Endothelial cell of umbilical vein (primary cell): ENCODE measurements at regions not wholly inside any gene's neighbourhood (a gene's known extent, or its start where the extent isn't known, plus 50 kb on each side); places are given as distances from the start of the nearest gene placed in this dataset.
A peak's percentile ranks its signal among the peaks of the same experiment; 100 is the strongest.

Experiments
- BruUV-seq: library from RNA; stranded (reverse); fragments of 400-500 nt; replicated peaks from 2 replicates; lab custom pipeline; 2021; lab: Mats Ljungman, UMichigan
- CTCF ChIA-PET: fragments of 300-600, 350-600 bp; sonication (Branson Sonifier 250); formaldehyde crosslinking; loops from one replicate; lab custom pipeline; 2021; ENCODE audit warnings: antibody characterized with exemption, inconsistent platforms; lab: Charles Lee
- POLR2A ChIA-PET: fragments of 300-600, 350-600 bp; sonication (Branson Sonifier 250); formaldehyde crosslinking; loops from one replicate; lab custom pipeline; 2021; ENCODE audit warnings: antibody characterized with exemption, inconsistent platforms; lab: Charles Lee
- DNase-seq: peaks from one replicate; pipeline ENCODE4 v3.0.0-alpha.2; 2011; ENCODE audit warnings: low read depth, low spot score
- FAIRE-seq: peaks from 2 replicates; lab custom pipeline; 2011; peaks lifted over from hg19 to GRCh38; lab: Jason Lieb, UNC
- H2AFZ ChIP-seq: 2 replicates; pipeline ENCODE4 v1.6.0; 2012; ENCODE audit warnings: low read depth, low read length, control low read depth, inconsistent platforms
- H3K27ac ChIP-seq: 2 replicates; pipeline ENCODE4 v1.5.1; 2011; ENCODE audit warnings: low read depth, mild to moderate bottlenecking, control low read depth, low read length, moderate library complexity; ENCODE audit not compliant: insufficient read depth
- H3K27me3 ChIP-seq, 2 experiments: 2 replicates each; pipeline versions ENCODE4 v1.6.0 to v1.6.1; 2011; ENCODE audit warnings: low read length in 2 of 2, mixed read lengths in 1 of 2; ENCODE audit not compliant: control insufficient read depth in 2 of 2, insufficient read depth in 2 of 2
- H3K36me3 ChIP-seq, 2 experiments: 2 replicates in 1 of 2; 3 replicates in 1 of 2; pipeline ENCODE4 v1.5.1; 2011; ENCODE audit warnings: low read length in 2 of 2, mild to moderate bottlenecking in 1 of 2, moderate library complexity in 1 of 2; ENCODE audit not compliant: control insufficient read depth in 2 of 2, insufficient read depth in 2 of 2; ENCODE audit errors: extremely low read depth in 1 of 2
- H3K4me1 ChIP-seq: 3 replicates; pipeline ENCODE4 v1.5.1; 2011; ENCODE audit warnings: mild to moderate bottlenecking, low read length; ENCODE audit not compliant: control insufficient read depth, insufficient read depth; ENCODE audit errors: extremely low read depth
- H3K4me2 ChIP-seq: 2 replicates; pipeline ENCODE4 v1.6.1; 2011; ENCODE audit warnings: low read length, control low read depth, mixed read lengths; ENCODE audit not compliant: insufficient read depth
- H3K4me3 ChIP-seq, 3 experiments: fragments of 200-600 bp in 1 of 3; sonication (generic), shearing (Covaris generic) in 1 of 3; replicated peaks in 1 of 3; 2 replicates each; pipeline ENCODE4 v1.5.1; 2011 to 2016; ENCODE audit warnings: control low read depth in 3 of 3, low read length in 3 of 3, mild to moderate bottlenecking in 2 of 3, inconsistent platforms in 1 of 3, low read depth in 1 of 3, moderate library complexity in 1 of 3; ENCODE audit not compliant: insufficient read depth in 1 of 3
- H3K79me2 ChIP-seq: 2 replicates; pipeline ENCODE4 v1.6.0; 2012; ENCODE audit warnings: low read length, inconsistent platforms; ENCODE audit not compliant: control insufficient read depth, insufficient read depth
- H3K9ac ChIP-seq: replicated peaks from 2 replicates; pipeline ENCODE3; 2011; ENCODE audit warnings: low read length, control low read depth; ENCODE audit not compliant: insufficient read depth; ENCODE audit errors: extremely low read depth
- H3K9me1 ChIP-seq: replicated peaks from 3 replicates; pipeline ENCODE4 v1.6.0; 2011; ENCODE audit warnings: mild to moderate bottlenecking, low read length; ENCODE audit not compliant: control insufficient read depth, insufficient read depth; ENCODE audit errors: extremely low read depth
- H3K9me3 ChIP-seq: replicated peaks from 2 replicates; pipeline ENCODE4 v1.5.1; 2012; ENCODE audit warnings: low read length, inconsistent platforms; ENCODE audit not compliant: control insufficient read depth, insufficient read depth
- H4K20me1 ChIP-seq: replicated peaks from 2 replicates; pipeline ENCODE3; 2011; ENCODE audit warnings: mild to moderate bottlenecking, low read length; ENCODE audit not compliant: control insufficient read depth, insufficient read depth; ENCODE audit errors: extremely low read depth
- EZH2 ChIP-seq: IDR thresholded peaks from 2 replicates; pipeline ENCODE4 v1.6.1; 2012; ENCODE audit warnings: borderline replicate concordance, low read depth, mild to moderate bottlenecking, moderate library complexity, low read length, inconsistent platforms; ENCODE audit not compliant: severe bottlenecking
- FOS ChIP-seq: IDR thresholded peaks from 2 replicates; pipeline ENCODE4 v1.6.1; 2011; ENCODE audit warnings: mild to moderate bottlenecking, low read length, moderate library complexity, borderline replicate concordance; ENCODE audit not compliant: insufficient read depth
- GATA2 ChIP-seq: IDR thresholded peaks from 2 replicates; pipeline ENCODE4 v1.7.0; 2011; ENCODE audit warnings: low read depth, mild to moderate bottlenecking, moderate library complexity, mixed read lengths, low read length; ENCODE audit not compliant: insufficient read length, insufficient read depth
- JUN ChIP-seq: IDR thresholded peaks from 2 replicates; pipeline ENCODE4 v1.6.1; 2011; ENCODE audit warnings: borderline replicate concordance, low read depth; ENCODE audit not compliant: insufficient read length, insufficient read depth
- MYC ChIP-seq: IDR thresholded peaks from one replicate; pipeline ENCODE4 v1.6.1; 2011; ENCODE audit warnings: mild to moderate bottlenecking, low read depth, low read length
- POLR2A ChIP-seq: IDR thresholded peaks from 2 replicates; pipeline ENCODE4 v1.6.1; 2012; ENCODE audit warnings: low read depth, mild to moderate bottlenecking, control low read depth, low read length
- POLR2AphosphoS5 ChIP-seq: IDR thresholded peaks from 2 replicates; pipeline ENCODE4 v1.6.1; 2012; ENCODE audit warnings: low read depth, mild to moderate bottlenecking, control low read depth, low read length, moderate library complexity; ENCODE audit not compliant: insufficient read depth
- dilution Hi-C: fragments of 300-500 bp; cut with MboI; formaldehyde crosslinking; loops from one replicate; pipeline ENCODE4 v1.15.0; 2019; ENCODE audit warnings: low sequenced_read_pairs; ENCODE audit not compliant: extremely low pct_ligation_motif_present
- intact Hi-C: fragments of 100-400 bp; cut with micrococcal nuclease; formaldehyde crosslinking; loops from one replicate; pipeline ENCODE4 v1.10.0; 2022
- TF ChIP-seq, protein P1 (sequence below): IDR thresholded peaks from 2 replicates; pipeline ENCODE4 v1.6.1; 2011; ENCODE audit not compliant: insufficient read depth, insufficient read length
- TF ChIP-seq, protein P2 (sequence below), 2 donors: IDR thresholded peaks; 1 replicate in 1 of 2; 2 replicates in 1 of 2; pipeline ENCODE4 v1.5.1; 2011; ENCODE audit warnings: low read length in 2 of 2, mild to moderate bottlenecking in 2 of 2, moderate library complexity in 2 of 2, control low read depth in 1 of 2, inconsistent platforms in 1 of 2, low read depth in 1 of 2; ENCODE audit not compliant: insufficient read depth in 1 of 2; ENCODE audit errors: extremely low read depth in 1 of 2

DNA sequence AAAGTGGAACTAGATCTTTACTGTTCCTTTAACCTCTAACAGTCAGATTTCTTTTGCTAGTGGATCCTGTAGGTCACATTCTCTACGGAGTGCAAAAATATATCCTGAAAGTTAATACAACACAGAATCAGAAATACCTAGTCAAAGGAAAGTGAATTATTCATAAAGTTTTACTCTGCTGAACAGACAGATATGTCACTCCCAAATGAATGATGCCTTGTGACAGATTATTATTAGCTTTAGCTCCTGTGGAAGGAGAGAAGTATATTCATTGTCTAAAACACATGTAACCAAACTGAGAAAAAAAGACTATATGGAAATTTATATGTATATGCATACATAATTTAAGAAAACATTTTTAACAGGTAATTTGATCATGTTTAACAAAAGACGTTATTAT, 1497.2 kb upstream of the RAG2 start:
- Histone ChIP-seq H3K36me3 (no peaks in the 10 kb centered on the region), H3K9me1 (no peaks in the 10 kb centered on the region), H4K20me1 (no peaks in the 10 kb centered on the region), H3K27me3 (no peaks in the 10 kb centered on the region), H3K4me1 (no peaks in the 10 kb centered on the region), H3K4me3 (no peak overlapping the region), H2AFZ (no peak overlapping the region), H3K27ac (no peak overlapping the region), H3K9ac (no peak overlapping the region), H3K9me3 (no peaks in the 10 kb centered on the region), H3K4me2 (no peak overlapping the region), H3K79me2 (no peaks in the 10 kb centered on the region)
- ChIA-PET POLR2A (no interaction called here), CTCF (no interaction called here)
- DNase-seq (no peak), FAIRE-seq (peak; percentile 24)
- intact Hi-C loops (no loop called here), dilution Hi-C loops (no loop called here)
- no peak for TF ChIP-seq EZH2
- TF ChIP-seq MYC: no peak
- TF ChIP-seq FOS: no peak
- no peak for TF ChIP-seq GATA2
- TF ChIP-seq, protein P1, sequence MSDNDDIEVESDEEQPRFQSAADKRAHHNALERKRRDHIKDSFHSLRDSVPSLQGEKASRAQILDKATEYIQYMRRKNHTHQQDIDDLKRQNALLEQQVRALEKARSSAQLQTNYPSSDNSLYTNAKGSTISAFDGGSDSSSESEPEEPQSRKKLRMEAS: no peak
- TF ChIP-seq POLR2AphosphoS5: no peak
- no peak for TF ChIP-seq POLR2A
- no peak for TF ChIP-seq JUN
- TF ChIP-seq, protein P2, sequence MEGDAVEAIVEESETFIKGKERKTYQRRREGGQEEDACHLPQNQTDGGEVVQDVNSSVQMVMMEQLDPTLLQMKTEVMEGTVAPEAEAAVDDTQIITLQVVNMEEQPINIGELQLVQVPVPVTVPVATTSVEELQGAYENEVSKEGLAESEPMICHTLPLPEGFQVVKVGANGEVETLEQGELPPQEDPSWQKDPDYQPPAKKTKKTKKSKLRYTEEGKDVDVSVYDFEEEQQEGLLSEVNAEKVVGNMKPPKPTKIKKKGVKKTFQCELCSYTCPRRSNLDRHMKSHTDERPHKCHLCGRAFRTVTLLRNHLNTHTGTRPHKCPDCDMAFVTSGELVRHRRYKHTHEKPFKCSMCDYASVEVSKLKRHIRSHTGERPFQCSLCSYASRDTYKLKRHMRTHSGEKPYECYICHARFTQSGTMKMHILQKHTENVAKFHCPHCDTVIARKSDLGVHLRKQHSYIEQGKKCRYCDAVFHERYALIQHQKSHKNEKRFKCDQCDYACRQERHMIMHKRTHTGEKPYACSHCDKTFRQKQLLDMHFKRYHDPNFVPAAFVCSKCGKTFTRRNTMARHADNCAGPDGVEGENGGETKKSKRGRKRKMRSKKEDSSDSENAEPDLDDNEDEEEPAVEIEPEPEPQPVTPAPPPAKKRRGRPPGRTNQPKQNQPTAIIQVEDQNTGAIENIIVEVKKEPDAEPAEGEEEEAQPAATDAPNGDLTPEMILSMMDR (IDR thresholded peaks at IDR 0.05; ENCODE audit: extremely low read depth in 1 of 2, insufficient read depth in 1 of 2, low read depth in 1 of 2, low read length in 2 of 2): no peak
- BruUV-seq: no TSS peak
